ENCODE measurements at regions not wholly inside any gene's neighbourhood (a gene's known extent, or its start where the extent isn't known, plus 50 kb on each side); places are given as distances from the start of the nearest gene placed in this dataset.

DNA sequence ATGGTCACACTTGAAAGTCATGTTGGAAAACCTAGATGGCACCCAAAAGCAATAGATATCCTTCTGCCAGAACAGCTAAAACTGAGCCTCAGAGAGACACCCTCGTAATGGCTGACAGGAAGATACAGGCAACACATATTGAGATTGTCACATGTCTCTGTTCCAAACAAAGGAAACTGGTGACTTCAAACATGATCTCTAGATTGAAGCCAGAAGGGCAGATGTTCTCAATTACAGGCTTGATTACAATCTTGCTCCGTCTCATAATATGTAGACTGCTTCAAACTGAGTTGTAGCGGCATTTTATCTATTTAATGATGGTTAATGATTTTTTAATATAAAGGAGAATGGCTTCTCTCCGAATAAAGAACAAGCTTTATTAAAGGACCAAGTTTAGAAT lies 774.3 kb downstream of the KCTD16 start:
- H3K36me3 ChIP-seq (ENCODE audit: control insufficient read depth, insufficient read depth, low read length), result no peaks in the 10 kb centered on the region
- ATAC-seq (ENCODE audit: low read depth), result no peak
- H3K9me3 ChIP-seq (ENCODE audit: control insufficient read depth, insufficient read depth, low read length), result no peaks in the 10 kb centered on the region
- no peaks in the 10 kb centered on the region for H4K20me1 ChIP-seq (ENCODE audit: insufficient read depth, low read length)
- no peaks in the 10 kb centered on the region for H3K9me1 ChIP-seq (ENCODE audit: insufficient read depth, low read length)
- no peaks in the 10 kb centered on the region for H3K27me3 ChIP-seq (ENCODE audit: control insufficient read depth, insufficient read depth, low read length)
- ChIA-PET POLR2A (ENCODE audit: unreplicated experiment) (no interaction called here), CTCF (no interaction called here)
- no peak for DNase-seq
- no peak overlapping the region for H2BK20ac ChIP-seq (ENCODE audit: low read depth, low read length)
- H2AK5ac ChIP-seq (ENCODE audit: low read depth, low read length), result no peak overlapping the region
- no peak overlapping the region for H3K4me3 ChIP-seq (ENCODE audit: insufficient read depth, low read depth, low read length)
- no peak overlapping the region for H2BK15ac ChIP-seq (ENCODE audit: low read depth, low read length)
- intact Hi-C loops (cut with micrococcal nuclease), result no loop called here
- H3K18ac ChIP-seq (ENCODE audit: low read depth, low read length), result no peak overlapping the region
- no peak overlapping the region for H3K4me2 ChIP-seq (ENCODE audit: low read depth, low read length)
- H2BK120ac ChIP-seq (ENCODE audit: low read depth, low read length), result no peak overlapping the region
- no peaks in the 10 kb centered on the region for H3K79me1 ChIP-seq (ENCODE audit: low read depth in 1 of 2, low read length in 2 of 2)
- H4K8ac ChIP-seq (ENCODE audit: low read depth in 2 of 2, low read length in 2 of 2), result no peak overlapping the region
- TF ChIP-seq NFE2L2 (IDR thresholded peaks at IDR 0.05; ENCODE audit: low read depth, low read length), result no peak
- TF ChIP-seq, protein P1, sequence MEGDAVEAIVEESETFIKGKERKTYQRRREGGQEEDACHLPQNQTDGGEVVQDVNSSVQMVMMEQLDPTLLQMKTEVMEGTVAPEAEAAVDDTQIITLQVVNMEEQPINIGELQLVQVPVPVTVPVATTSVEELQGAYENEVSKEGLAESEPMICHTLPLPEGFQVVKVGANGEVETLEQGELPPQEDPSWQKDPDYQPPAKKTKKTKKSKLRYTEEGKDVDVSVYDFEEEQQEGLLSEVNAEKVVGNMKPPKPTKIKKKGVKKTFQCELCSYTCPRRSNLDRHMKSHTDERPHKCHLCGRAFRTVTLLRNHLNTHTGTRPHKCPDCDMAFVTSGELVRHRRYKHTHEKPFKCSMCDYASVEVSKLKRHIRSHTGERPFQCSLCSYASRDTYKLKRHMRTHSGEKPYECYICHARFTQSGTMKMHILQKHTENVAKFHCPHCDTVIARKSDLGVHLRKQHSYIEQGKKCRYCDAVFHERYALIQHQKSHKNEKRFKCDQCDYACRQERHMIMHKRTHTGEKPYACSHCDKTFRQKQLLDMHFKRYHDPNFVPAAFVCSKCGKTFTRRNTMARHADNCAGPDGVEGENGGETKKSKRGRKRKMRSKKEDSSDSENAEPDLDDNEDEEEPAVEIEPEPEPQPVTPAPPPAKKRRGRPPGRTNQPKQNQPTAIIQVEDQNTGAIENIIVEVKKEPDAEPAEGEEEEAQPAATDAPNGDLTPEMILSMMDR (conservative IDR thresholded peaks at IDR 0.05; ENCODE audit: low read depth, low read length), result no peak
- no peak for TF ChIP-seq SMC3 (IDR thresholded peaks at IDR 0.05; ENCODE audit: low read depth, low read length)
- TF ChIP-seq MAFK (IDR thresholded peaks at IDR 0.05; ENCODE audit: low read depth, low read length), result no peak
- TF ChIP-seq RCOR1 (IDR thresholded peaks at IDR 0.05; ENCODE audit: insufficient replicate concordance, low read length), result no peak
- no peak for TF ChIP-seq RAD21 (IDR thresholded peaks at IDR 0.05; ENCODE audit: low read length)
- no peak overlapping the region for H3K9ac ChIP-seq (ENCODE audit: low read depth, low read length)
- no peak overlapping the region for H4K91ac ChIP-seq (ENCODE audit: insufficient read depth, low read depth, low read length)
- no TSS peak for BruUV-seq (replicated peaks)
- no peaks in the 10 kb centered on the region for H3K4me1 ChIP-seq (ENCODE audit: control insufficient read depth, insufficient read depth, low read length)
- 0% methylated on average over 1 of the region's 4 CpGs; no CpG with 5 or more reads in 1 of the 2 experiments for WGBS, 2 experiments (ENCODE audit: extremely low coverage in 2 of 2, insufficient read length in 1 of 2)
- no peak overlapping the region for H3K4ac ChIP-seq (ENCODE audit: low read depth, low read length)
- H4K5ac ChIP-seq (ENCODE audit: low read depth, low read length), result no peak overlapping the region
- no peak overlapping the region for H3K23ac ChIP-seq (ENCODE audit: low read depth, low read length)
- H2AK9ac ChIP-seq (replicated peaks; ENCODE audit: low read depth, low read length, poor library complexity), result no peak overlapping the region
- dilution Hi-C loops (cut with HindIII; ENCODE audit: low sequenced_read_pairs, unreplicated experiment), result no loop called here
- H3K14ac ChIP-seq (replicated peaks; ENCODE audit: low read depth, low read length), result no peak overlapping the region
- H3K27ac ChIP-seq (ENCODE audit: insufficient read depth, low read length), result no peak overlapping the region
- no peak overlapping the region for H2BK5ac ChIP-seq (ENCODE audit: low read depth, low read length, poor library complexity, severe bottlenecking)
- H2AFZ ChIP-seq (replicated peaks; ENCODE audit: low read length, poor library complexity), result no peak overlapping the region
- in situ Hi-C loops (cut with MboI; ENCODE audit: low sequenced_read_pairs), result no loop called here
- H3K56ac ChIP-seq (ENCODE audit: extremely low read depth, insufficient read depth, low read length), result no peak overlapping the region

Measured in IMR-90 (cell line).